Panc1 (cell line): ENCODE measurements at regions not wholly inside any gene's neighbourhood (a gene's known extent, or its start where the extent isn't known, plus 50 kb on each side); places are given as distances from the start of the nearest gene placed in this dataset.

Experiments
- ATAC-seq: fragments of 200-7000 bp; cut with Tn5 transposase; 2 replicates; pipeline ENCODE4 v1.9.1; 2020; ENCODE audit warnings: mild to moderate bottlenecking, moderate library complexity
- BruUV-seq: library from RNA; stranded (reverse); fragments of 400-500 nt; replicated peaks from 2 replicates; lab custom pipeline; 2021; lab: Mats Ljungman, UMichigan
- CTCF ChIA-PET: fragments of 300-600 bp; sonication (Branson Sonifier 250); formaldehyde crosslinking; loops from one replicate; lab custom pipeline; 2022; ENCODE audit warnings: antibody characterized with exemption; lab: Charles Lee
- POLR2A ChIA-PET: fragments of 300-600 bp; sonication (Branson Sonifier 250); formaldehyde crosslinking; loops from one replicate; lab custom pipeline; 2022; ENCODE audit warnings: antibody characterized with exemption; lab: Charles Lee
- DNase-seq: peaks from one replicate; pipeline ENCODE4 v3.0.0-alpha.2; 2010; ENCODE audit warnings: low read depth, low spot score
- H3K27ac ChIP-seq: 2 replicates; pipeline ENCODE4 v1.5.1; 2011; ENCODE audit warnings: mild to moderate bottlenecking, low read length, inconsistent platforms
- H3K27me3 ChIP-seq: fragments of 200-500 bp; sonication (Bioruptor generic); 2 replicates; pipeline ENCODE4 v1.6.0; 2014; ENCODE audit warnings: low read length, inconsistent platforms; ENCODE audit not compliant: control insufficient read depth, insufficient read depth
- H3K36me3 ChIP-seq: fragments of 200-500 bp; sonication (Bioruptor generic); 2 replicates; pipeline ENCODE4 v1.5.1; 2014; ENCODE audit warnings: inconsistent platforms, mild to moderate bottlenecking, low read length, moderate library complexity; ENCODE audit not compliant: control insufficient read depth, insufficient read depth
- H3K4me1 ChIP-seq: 2 replicates; pipeline ENCODE4 v1.5.1; 2011; ENCODE audit warnings: inconsistent platforms, mild to moderate bottlenecking, low read length, moderate library complexity; ENCODE audit not compliant: control insufficient read depth, insufficient read depth
- H3K4me3 ChIP-seq, 2 experiments: 2 replicates each; pipeline ENCODE4 v1.5.1; 2011 to 2012; ENCODE audit warnings: low read depth in 2 of 2, low read length in 2 of 2, mild to moderate bottlenecking in 2 of 2, inconsistent platforms in 1 of 2, moderate library complexity in 1 of 2
- H3K9me3 ChIP-seq: fragments of 200-500 bp; sonication (Bioruptor generic); 2 replicates; pipeline ENCODE4 v1.5.1; 2014; ENCODE audit warnings: low read depth, mild to moderate bottlenecking, inconsistent platforms, low read length, moderate library complexity; ENCODE audit not compliant: control insufficient read depth, insufficient read depth
- POLR2AphosphoS5 ChIP-seq: IDR thresholded peaks from 2 replicates; pipeline ENCODE4 v1.6.1; 2012; ENCODE audit warnings: mild to moderate bottlenecking, low read depth, low read length, moderate library complexity
- REST ChIP-seq, 2 experiments: IDR thresholded peaks; 2 replicates each; pipeline ENCODE4 v1.6.1; 2011 to 2012; ENCODE audit warnings: low read depth in 2 of 2, control low read depth in 1 of 2, low read length in 1 of 2, mild to moderate bottlenecking in 1 of 2, moderate library complexity in 1 of 2; ENCODE audit not compliant: insufficient read depth in 1 of 2
- SIN3A ChIP-seq: IDR thresholded peaks from 2 replicates; pipeline ENCODE4 v1.6.1; 2012; ENCODE audit warnings: low read depth, mild to moderate bottlenecking, low read length, moderate library complexity, borderline replicate concordance; ENCODE audit not compliant: insufficient read depth
- TCF7L2 ChIP-seq: IDR thresholded peaks from 2 replicates; pipeline ENCODE4 v1.6.1; 2011; ENCODE audit warnings: mild to moderate bottlenecking, low read depth, low read length, inconsistent platforms
- in situ Hi-C: cut with HindIII; loops from 2 replicates; pipeline ENCODE4 v1.10.0; 2016; ENCODE audit warnings: low sequenced_read_pairs, low pct_unique_long_range_greater_than_20kb
- intact Hi-C: fragments of 100-400 bp; cut with micrococcal nuclease; formaldehyde crosslinking; loops from one replicate; pipeline ENCODE4 v1.10.0; 2022; ENCODE audit not compliant: unreplicated experiment
- TF ChIP-seq, protein P1 (sequence below): fragments of 450-650 bp; IDR thresholded peaks from 2 replicates; pipeline ENCODE4 v1.5.1; 2017; ENCODE audit warnings: mild to moderate bottlenecking

- TF ChIP-seq TCF7L2 = no peak
- TF ChIP-seq REST (IDR thresholded peaks at IDR 0.05; ENCODE audit: insufficient read depth in 1 of 2, low read depth in 2 of 2, low read length in 1 of 2) = no peak
- TF ChIP-seq, protein P1, sequence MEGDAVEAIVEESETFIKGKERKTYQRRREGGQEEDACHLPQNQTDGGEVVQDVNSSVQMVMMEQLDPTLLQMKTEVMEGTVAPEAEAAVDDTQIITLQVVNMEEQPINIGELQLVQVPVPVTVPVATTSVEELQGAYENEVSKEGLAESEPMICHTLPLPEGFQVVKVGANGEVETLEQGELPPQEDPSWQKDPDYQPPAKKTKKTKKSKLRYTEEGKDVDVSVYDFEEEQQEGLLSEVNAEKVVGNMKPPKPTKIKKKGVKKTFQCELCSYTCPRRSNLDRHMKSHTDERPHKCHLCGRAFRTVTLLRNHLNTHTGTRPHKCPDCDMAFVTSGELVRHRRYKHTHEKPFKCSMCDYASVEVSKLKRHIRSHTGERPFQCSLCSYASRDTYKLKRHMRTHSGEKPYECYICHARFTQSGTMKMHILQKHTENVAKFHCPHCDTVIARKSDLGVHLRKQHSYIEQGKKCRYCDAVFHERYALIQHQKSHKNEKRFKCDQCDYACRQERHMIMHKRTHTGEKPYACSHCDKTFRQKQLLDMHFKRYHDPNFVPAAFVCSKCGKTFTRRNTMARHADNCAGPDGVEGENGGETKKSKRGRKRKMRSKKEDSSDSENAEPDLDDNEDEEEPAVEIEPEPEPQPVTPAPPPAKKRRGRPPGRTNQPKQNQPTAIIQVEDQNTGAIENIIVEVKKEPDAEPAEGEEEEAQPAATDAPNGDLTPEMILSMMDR = no peak
- TF ChIP-seq SIN3A = no peak
- TF ChIP-seq POLR2AphosphoS5 = no peak
- CTCF ChIA-PET = no interaction called here
Observed at GRCh38 chr4:158965226-158965625, 137.7 kb upstream of the RAPGEF2 start.

GRCh38 chr4:158966091-158966490 is 136.8 kb upstream of the RAPGEF2 start:
- POLR2A ChIA-PET = no interaction called here
- CTCF ChIA-PET = no interaction called here
- Histone ChIP-seq H3K27ac (no peak overlapping the region), H3K4me3 (no peak overlapping the region), H3K4me1 (no peaks in the 10 kb centered on the region), H3K27me3 (no peaks in the 10 kb centered on the region), H3K9me3 (no peaks in the 10 kb centered on the region), H3K36me3 (no peaks in the 10 kb centered on the region)
- no peak for ATAC-seq
- TF ChIP-seq SIN3A (no peak), REST (IDR thresholded peaks at IDR 0.05; ENCODE audit: insufficient read depth in 1 of 2, low read depth in 2 of 2, low read length in 1 of 2) (no peak)
- TF ChIP-seq, protein P1 = no peak
- in situ Hi-C loops (no loop called here), intact Hi-C loops (no loop called here)
- BruUV-seq = no TSS peak
- no peak for DNase-seq

More at GRCh38 chr4:158965226-158965625, 137.7 kb upstream of the RAPGEF2 start:
- no peaks in the 10 kb centered on the region for H3K9me3 ChIP-seq
- H3K4me3 ChIP-seq = no peak overlapping the region
- POLR2A ChIA-PET = no interaction called here
- no peaks in the 10 kb centered on the region for H3K36me3 ChIP-seq
- intact Hi-C loops = no loop called here
- no TSS peak for BruUV-seq
- in situ Hi-C loops = no loop called here
- no peaks in the 10 kb centered on the region for H3K4me1 ChIP-seq
- no peak for DNase-seq
- no peaks in the 10 kb centered on the region for H3K27me3 ChIP-seq
- ATAC-seq = no peak
- no peak overlapping the region for H3K27ac ChIP-seq
